Right kidney (tissue), 1 donor: ENCODE measurements at regions not wholly inside any gene's neighbourhood (a gene's known extent, or its start where the extent isn't known, plus 50 kb on each side); places are given as distances from the start of the nearest gene placed in this dataset.
"Not testable (repeated sequence)": the region's sequence is repeated elsewhere in the genome, so short reads cannot be mapped to it uniquely, and the experiment has no call there.

Experiments used
- DNase-seq: peaks from one replicate; pipeline ENCODE4 v3.0.0-alpha.2; 2016

DNA sequence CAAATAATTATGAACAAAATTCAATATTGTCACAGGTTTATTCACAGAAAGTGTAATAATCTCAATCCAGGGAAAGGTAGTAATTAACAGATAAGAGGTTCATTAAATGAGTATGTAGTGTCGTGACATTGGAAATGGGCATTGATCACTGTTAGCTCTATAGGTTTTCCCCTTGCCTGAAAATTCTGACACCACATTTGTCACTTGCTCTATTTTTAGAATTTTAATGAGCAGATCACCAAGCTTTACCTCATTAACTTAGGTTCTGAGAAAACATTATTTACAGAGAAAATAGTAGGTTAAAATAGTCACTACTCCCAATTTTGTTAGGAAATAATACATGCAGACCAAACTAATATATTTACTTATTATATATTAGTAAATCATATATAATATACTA, 344.0 kb downstream of the DSC3 start:
- no peak for DNase-seq

DNA sequence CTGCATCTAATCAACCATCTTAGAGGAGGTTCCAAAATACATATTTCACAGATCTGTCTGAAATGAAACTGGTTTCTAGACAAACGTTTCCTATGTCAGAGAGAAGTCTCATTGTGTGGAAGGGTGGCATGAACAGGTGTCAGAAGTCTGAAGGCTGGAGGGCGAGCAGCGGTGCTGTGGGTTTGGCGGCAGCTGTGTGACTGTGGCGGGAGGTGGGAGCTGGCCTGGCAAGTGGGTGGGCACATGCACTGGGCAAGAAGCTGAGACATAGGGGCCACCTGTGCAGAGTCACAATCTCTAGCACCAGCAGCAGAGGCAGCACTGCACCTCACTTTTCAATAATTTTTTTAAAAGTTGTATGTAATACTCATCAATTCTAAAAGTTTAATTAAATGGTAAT, 346.3 kb downstream of the DSC3 start:
- DNase-seq = no peak

DNA sequence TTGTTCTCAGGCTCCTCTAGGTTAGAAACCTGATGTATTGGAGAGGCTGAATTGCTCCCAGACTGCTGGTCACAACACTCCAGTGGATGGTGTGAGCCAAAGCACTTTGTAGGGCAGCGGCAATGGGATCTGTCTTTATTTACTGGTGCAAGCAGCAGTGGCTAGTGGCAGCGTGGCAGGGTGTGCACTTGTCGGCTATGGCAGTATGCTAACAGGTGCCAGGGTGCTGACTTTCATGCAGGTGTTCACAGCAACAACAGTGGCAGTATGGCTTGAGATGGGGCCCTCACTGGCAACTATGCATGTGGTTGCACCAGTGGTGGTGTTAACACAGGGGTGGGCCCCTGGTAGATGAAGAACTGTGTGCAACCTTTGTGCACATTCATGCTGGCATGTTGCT, 347.8 kb downstream of the DSC3 start:
- DNase-seq = no peak

DNA sequence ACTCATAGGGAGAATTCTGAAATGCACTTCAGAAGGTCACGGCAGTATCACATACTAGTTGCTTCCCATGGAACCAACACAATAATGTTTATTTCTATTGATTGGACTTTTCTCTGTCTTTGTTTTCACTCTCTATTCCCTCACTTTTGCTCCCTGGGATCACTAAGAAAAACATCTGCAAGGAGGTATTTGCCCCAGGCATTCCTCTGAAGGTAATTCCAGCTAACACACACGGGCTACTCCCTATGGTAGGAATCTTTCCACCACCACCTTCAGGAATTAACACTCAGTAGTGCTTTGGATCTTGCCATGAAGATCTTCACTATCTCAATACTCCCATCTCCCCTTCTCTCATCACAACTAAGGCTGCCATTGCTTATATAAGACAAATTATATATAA, 353.3 kb downstream of the DSC3 start:
- DNase-seq = no peak

DNA sequence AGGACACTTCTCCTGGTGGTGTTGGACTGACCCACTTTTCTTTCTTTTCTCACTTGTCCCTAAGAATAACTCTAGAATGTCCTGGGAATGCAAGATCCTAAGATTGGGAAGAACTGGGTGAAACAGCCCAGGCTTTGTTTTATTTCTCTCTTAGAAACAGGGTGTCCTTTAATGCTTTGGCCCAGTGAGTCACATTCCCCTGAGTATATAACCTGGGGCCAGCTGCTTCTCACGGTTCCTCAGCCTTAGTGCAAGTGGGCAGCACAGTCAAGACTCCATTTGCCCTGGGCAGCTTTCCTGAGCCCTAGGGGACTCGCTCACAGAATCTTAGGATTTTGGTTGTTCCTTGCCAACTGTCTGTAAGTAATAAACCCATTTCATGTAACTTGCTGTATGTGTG, 355.0 kb downstream of the DSC3 start:
- DNase-seq = no peak

DNA sequence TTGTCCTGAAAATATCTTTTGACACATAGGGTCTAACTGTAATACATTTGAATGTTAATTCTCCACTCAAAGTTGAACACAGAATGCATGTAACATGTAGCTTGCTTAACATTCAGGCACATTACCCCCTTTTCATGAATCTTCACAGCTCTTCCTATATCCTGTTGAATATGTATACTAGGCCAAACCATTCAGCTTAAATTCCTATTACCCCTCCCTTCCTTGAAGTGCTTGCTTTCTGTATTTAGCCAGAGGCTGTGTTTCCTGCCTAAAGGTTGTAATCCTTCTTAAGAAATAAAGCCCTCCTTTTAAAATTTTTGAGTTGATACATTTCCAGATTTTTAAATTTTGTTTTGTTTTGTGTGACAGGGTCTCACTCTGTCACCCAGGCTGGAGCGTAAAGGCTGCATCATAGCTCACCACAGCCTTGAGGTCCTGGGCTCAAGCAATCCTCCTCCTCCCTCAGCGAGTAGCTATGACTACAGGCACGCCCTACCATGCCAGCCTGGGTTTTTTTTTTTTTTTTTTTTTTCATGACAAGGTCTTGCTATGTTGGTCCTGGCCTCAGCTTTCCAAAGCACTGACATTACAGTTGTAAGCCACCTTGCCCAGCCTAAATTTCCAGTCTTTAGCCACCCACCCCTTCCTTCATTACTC, 357.6 kb downstream of the DSC3 start:
- no peak for DNase-seq

DNA sequence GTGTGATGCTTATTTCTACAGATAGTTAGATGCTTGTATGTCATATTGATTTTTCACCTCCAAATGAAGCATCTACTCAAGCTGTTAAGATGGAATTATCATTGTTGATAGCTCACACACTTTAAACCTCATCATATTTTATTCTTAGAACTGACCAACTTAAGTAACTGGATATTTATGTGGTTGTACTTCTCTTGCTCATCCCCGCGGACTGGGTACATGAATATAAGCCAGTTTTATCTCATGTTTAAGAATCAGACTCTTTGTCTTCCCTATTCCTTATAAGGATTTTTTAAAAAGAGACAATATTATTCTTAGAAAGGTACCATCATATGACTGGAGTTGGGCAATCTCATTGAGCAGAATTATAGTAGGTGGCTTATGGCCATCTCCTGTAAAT, 358.7 kb downstream of the DSC3 start:
- DNase-seq = no peak

DNA sequence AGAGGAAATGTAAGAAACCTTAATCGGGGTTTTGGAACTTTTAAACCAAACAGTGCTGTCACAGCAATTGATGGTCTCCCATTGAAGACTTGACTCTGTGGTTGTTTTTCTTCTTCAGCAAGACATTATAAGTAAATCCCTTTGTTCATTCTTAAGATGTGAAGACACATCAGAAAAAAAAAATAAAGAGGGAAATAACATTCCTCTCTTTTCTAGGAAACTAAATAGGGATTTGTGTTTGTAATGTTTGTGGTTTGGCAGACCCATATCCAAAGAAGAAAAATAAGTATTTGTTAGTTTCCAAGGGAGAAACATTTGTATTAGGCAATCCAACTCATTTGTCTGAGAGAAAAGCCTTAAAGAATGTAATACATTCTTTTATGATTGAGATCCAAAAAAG, 359.9 kb downstream of the DSC3 start:
- DNase-seq = no peak

DNA sequence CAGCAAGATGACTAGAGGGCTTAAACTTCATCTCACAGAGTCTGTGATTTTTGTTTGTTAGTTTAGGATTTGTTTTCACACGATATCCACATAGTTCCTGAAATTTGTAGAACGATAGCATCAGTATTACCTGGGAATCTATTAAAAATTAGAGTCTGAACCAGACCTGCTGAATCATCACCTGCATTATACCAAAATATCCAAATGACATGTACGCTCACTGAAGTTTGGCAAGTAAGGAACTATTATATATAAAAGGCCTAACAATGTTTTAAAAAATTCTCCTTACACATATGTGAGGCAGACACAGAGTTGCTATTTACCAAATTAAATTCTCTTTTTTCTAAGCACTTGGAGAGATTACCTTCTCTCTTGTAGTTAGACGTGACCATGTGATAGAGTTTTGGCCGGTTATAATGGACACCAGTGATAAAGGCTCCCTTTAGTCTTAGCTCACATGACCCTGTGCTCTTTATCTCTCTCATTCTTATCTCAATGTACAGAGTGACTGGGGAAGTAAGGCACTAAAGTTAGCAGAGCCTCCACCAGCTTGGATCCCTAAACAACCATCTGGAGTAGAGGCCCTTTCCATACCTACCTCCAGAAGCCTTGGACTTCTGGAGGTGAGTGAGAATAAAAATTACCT, 363.1 kb downstream of the DSC3 start:
- no peak for DNase-seq

DNA sequence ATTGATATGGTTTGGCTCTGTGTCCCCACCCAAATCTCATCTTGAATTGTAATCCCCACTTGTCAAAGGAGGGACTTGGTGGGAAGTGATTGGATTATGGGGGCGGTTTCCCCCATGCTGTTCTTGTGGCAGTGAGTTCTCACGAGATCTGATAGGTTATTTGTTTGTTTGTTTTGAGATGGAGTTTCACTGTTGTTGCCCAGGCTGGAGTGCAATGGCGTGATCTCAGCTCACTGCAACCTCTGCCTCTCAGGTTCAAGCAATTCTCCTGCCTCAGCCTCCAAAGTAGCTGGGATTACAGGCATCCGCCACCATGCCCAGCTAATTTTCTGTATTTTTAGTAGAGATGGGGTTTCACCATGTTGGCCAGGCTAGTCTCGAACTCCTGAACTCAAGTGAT, 364.7 kb downstream of the DSC3 start:
- not testable (repeated sequence) for DNase-seq

DNA sequence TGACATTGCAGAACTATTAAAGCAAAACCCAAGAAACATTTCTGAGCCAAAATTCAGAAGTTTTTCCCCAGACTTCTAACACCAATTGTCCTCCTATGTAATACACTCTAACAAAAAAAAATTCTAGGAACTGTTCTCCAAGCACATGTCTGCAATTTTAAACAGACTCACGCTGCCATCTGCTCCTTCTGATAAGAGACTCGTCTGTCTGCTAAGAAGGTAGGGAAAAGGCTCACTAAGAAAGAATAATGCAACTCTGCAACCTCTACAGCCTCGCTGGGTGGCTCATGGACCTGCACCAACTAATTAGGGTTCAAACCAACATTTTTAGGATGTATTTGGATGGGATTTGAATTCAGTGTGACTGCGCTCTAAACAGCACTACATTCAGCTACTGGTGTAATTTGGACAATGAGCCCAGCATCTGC, 366.5 kb downstream of the DSC3 start:
- no peak for DNase-seq

DNA sequence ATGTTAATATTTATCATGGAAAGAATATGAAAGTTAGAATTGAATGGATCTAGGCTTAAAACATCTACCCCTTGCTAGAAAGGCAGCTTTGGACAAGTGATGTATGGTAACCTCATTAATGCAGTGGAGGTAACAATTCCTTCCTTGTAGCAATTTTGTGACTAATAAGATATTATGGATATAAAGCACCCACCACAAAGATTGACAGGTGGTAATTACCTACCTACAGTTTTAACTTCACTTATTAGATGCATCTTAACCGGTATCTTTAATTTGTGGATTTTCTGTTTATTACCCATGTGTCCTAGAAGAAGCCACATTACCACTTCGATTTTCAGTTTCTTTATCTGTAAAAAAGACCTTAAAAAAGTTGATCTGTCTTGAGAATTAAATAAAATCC, 367.0 kb downstream of the DSC3 start:
- DNase-seq = no peak

DNA sequence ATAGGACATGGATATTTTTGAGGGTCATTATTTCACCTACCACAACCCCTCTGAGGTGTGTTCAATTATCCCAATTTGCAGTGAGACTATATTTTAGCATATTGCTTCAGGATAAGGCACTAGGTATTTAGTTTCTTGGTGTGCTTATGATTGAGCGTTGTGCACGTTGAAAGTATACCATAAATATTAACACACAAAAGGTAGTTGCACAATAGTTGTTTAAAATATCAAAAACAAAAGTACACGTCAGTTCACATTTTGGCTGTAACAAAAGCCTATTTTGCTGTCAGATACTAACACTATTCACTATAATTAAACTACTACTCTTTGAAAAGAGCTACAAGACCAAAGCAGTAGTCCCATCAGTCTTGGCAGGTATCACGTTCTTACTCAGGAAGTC, 367.5 kb downstream of the DSC3 start:
- DNase-seq = no peak

DNA sequence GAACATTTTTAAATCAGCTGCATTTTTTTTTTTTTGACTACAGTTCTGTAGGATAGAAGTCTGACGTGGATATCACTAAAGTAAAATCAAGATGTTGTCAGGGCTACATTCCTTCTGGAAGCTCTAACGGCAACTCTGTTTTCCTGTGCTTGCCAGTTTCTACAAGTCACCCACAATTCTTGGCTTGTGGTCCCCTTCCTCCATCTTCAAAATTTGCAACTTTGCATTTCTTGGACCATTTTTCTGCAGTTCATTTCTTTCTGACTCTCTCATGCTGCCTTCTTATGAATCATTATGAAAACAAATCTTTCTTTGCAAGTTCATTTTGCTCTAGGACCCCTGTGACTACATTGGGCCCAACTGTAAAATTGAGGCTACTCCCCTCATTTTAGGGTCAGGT, 367.9 kb downstream of the DSC3 start:
- DNase-seq = no peak

DNA sequence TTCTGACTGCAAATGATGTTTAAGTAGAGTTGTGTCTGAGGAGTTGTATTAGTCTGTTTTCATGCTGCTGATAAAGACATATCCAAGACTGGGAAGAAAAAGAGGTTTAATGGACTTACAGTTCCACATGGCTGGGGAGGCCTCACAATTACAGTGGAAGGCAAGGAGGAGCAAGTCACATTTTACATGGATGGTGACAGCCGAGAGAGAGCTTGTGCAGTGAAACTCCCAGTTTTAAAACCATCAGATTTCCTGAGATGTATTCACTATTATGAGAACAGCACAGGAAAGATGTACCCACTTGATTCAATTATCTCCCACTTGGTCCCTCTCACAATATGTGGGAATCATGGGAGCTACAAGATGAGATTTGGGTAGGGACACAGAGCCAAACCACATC, 370.1 kb downstream of the DSC3 start:
- DNase-seq = not testable (repeated sequence)

DNA sequence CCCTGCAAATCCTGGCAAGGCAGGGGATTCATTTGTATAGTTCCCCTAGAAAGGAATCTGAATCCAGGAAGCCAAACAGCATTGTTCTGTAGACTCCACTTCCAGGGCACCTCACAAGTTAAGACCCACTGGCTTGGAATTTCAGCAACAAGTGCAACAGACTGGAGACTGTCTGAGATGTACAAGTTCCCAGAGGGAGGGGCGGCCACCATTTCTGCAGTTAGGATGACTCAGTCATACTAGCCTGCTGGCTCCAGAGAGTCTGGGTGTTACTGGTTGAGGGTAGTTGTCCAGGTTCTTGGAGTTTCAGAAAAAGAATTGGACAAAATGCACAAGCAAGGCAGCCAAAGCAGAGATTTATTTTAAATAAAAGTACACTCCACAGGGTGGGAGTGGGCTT, 384.2 kb downstream of the DSC3 start:
- DNase-seq = no peak

DNA sequence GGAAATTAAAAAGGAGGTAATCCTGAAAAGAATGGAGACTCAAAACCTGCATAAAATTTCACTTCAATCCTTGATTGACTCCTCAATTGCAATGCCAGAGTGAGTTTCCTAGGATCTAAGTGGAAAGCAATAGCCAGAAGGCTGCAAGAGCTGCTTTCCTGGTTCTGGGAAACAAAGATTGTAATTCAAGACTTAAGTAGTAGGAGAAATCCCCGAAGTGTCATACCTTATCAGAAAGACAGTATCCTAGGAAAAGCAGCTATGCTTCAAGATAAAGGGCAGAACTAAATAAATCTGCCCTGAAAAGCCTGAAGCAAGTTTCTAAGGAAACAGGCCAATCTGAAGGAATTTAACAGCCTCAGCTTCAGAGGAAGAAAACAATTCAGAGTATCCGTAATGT, 390.2 kb downstream of the DSC3 start:
- DNase-seq = no peak

DNA sequence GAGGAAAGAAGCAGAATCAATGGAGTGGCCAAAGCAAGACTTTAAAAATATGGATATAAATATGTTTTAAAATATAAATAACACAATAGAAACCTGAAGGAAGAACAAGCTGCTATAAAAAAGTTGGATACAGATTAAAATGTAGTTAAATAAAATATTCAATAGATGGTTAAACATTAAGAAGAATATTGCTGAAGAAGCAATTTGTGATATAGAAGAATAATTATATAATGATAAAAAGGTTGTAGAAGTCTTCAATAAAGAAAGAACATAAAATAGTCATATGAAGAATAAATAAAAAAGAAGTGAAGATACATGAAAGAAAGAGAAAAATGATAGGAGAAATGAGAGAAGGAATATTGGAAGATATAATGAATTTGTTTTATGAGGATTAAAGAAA, 392.0 kb downstream of the DSC3 start:
- DNase-seq = no peak

DNA sequence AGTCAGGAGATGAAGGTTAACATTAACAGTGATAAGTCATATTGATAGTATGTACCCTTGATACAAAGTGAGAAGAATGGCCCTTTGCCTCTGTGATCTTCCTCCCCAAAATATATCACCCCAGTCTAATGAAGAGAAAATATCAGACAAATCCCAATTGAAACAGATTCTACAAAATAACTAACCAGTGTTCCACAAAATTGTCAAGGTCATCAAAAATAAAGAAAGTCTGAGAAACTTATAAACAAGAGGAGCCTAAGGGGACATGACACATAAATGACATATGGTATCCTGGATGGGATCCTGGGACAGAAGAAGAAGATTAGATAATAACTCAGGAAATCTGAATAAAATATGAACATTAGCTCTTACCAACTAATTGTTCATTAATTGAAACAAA, 398.4 kb downstream of the DSC3 start:
- no peak for DNase-seq

DNA sequence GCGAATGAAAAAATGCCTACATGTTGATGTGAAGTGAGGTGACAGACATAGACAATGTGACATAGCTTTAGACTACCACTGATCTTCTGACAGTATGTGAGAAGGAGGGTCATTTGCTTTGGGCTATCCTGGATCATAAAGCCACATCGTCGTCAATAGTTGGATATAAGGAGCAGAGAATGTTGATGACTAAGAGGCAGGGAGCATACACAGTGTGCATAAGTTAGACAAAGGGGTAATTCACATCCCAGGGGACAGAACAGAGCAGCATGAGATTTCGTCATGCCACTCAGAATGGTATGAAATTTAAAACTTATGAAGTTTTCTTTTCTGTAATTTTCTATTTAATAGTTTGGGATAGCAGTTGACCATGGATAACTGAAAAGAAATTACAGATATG, 403.2 kb downstream of the DSC3 start:
- DNase-seq = no peak

DNA sequence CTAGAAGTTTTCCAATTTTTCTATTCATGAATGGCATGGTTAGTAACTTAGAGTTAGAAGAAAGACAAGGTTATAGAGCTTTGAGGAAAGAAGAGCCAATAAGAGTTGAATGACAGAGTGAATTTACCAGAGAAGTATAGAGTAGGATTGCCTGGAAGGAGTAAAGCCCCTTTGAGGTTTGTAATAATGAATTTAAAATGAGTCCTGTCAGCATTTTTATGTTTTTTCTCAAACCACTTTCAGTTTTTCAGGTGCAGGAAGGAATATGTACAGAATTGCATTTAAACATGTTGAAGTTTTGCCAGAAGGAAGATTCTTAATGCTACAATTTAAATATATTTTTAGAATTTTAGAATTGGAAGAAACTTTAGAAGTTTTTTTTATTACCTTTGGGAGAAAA, 408.3 kb downstream of the DSC3 start:
- no peak for DNase-seq

DNA sequence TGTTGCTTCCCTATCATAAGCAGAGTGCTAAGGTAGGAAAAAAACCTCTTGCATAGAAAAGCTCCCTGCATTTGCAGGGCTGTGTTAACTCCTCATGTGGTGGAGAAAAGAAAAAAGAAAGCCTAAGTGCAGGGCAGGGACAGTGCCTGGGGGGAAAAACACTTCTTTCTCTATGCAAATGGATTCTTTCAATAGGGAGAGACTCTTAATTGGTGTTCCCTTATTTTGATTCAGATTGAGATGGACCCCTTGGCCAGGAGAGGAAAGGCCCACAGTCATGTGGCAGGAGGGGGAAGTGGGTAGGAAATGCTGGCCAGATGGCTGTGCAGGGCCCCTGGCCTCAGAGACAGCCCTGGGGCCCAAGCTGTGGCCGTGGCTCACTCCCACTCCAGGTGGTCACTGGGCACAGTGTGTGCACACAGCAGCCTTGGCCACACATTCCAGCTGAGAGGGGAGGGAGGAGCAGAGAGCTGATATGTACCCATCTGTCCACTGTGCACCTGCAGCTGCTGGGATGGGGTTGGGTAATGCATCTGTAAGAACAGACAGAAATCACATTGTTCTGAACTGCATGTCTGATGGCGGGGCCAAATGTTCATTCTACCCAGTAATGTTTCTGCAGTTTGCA, 410.4 kb downstream of the DSC3 start:
- no peak for DNase-seq

DNA sequence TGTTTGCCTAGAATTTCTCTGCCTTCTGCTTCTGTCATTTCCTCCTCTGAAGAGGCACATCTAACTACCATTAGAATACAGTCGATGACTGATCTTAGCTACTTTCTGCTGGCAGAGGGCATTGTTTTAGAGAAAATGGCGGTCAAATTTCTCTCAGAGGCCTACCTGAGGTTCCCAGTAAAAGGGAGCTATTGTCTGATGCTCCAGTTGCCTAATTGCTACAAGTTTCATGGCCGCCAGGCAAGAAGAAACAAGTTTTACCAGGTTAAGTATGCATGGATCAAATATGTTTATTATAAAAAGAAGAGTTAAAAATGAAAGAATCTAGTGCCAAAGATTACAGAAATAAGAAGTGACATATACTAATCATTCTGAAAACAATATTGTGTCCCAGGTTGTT, 416.6 kb downstream of the DSC3 start:
- no peak for DNase-seq

DNA sequence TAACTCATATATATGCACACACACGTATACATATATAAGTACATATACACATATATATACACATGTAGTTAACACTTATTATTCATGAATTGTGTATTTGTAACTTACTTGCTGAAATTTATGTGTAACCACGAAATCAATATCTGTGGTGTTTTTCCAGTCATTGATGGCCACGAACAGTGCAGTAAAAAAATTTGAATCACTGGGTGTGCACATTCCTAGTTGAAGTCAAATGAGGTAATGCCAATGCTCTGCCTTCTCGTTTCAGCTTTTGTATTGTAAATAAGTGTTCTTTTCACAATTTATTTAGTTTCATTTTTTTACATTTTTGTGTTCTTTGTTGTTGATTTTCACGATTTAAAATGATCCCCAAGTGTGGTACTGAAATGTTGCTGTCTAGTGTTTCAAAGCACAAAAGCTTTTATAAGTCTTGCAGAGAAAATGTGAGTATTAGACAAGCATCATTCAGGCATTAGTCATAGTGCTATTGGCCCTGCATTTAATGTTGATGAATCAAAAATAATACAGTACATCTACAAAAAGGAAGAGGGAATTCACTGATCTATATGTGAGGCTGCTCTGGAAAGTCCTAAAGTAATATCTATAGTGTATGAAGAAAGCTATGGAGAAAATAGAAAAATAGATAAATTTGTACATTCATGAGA, 419.0 kb downstream of the DSC3 start:
- no peak for DNase-seq
